PC-9 (cell line): ENCODE measurements at regions not wholly inside any gene's neighbourhood (a gene's known extent, or its start where the extent isn't known, plus 50 kb on each side); places are given as distances from the start of the nearest gene placed in this dataset.

Experiments used
- BruUV-seq: library from RNA; stranded (reverse); fragments of 400-500 nt; replicated peaks from 2 replicates; lab custom pipeline; 2021; lab: Mats Ljungman, UMichigan
- CTCF ChIA-PET: fragments of 300-600 bp; sonication (Branson Sonifier 250); formaldehyde crosslinking; loops from one replicate; lab custom pipeline; 2022; ENCODE audit warnings: antibody characterized with exemption; lab: Charles Lee
- POLR2A ChIA-PET: fragments of 300-600 bp; sonication (Branson Sonifier 250); formaldehyde crosslinking; loops from one replicate; lab custom pipeline; 2022; ENCODE audit warnings: antibody characterized with exemption; ENCODE audit not compliant: unreplicated experiment; lab: Charles Lee
- DNase-seq, 2 experiments: peaks; one replicate each; pipeline versions ENCODE4 v3.0.0 to v3.0.0-alpha.2; 2015 to 2022; ENCODE audit warnings: mixed read lengths in 1 of 2
- H2AFZ ChIP-seq: fragments of 200-600 bp; sonication (generic); 2 replicates; pipeline ENCODE4 v1.8.1; 2017; ENCODE audit warnings: antibody characterized with exemption
- H3F3A ChIP-seq: fragments of 200-600 bp; sonication (generic); 2 replicates; pipeline ENCODE4 v1.8.1; 2017; ENCODE audit warnings: antibody characterized with exemption, mild to moderate bottlenecking, low read depth; ENCODE audit not compliant: insufficient read depth
- H3K27ac ChIP-seq: fragments of 200-600 bp; sonication (generic); 2 replicates; pipeline ENCODE4 v1.6.1; 2016; ENCODE audit warnings: mixed run types
- H3K27me3 ChIP-seq: fragments of 200-600 bp; sonication (generic); 2 replicates; pipeline ENCODE4 v1.6.1; 2016; ENCODE audit warnings: low read depth, mixed run types; ENCODE audit not compliant: insufficient read depth
- H3K36me3 ChIP-seq: fragments of 200-600 bp; sonication (generic); 2 replicates; pipeline ENCODE4 v1.6.1; 2016; ENCODE audit warnings: low read depth, mixed run types
- H3K4me1 ChIP-seq: fragments of 200-600 bp; sonication (generic); replicated peaks from 2 replicates; pipeline ENCODE4 v1.6.1; 2016; ENCODE audit warnings: mixed run types; ENCODE audit not compliant: insufficient read depth
- H3K4me2 ChIP-seq: fragments of 200-600 bp; sonication (generic); 2 replicates; pipeline ENCODE4 v1.6.1; 2017; ENCODE audit warnings: mixed run types
- H3K4me3 ChIP-seq: fragments of 200-600 bp; sonication (generic); 2 replicates; pipeline ENCODE4 v1.6.1; 2016; ENCODE audit warnings: mixed run types
- H3K79me2 ChIP-seq: fragments of 200-600 bp; sonication (generic); 2 replicates; pipeline ENCODE4 v1.6.1; 2017; ENCODE audit warnings: low read depth, mixed run types
- H3K9me2 ChIP-seq: fragments of 200-600 bp; sonication (generic); 2 replicates; pipeline ENCODE4 v1.8.1; 2017; ENCODE audit warnings: mild to moderate bottlenecking; ENCODE audit not compliant: insufficient read depth
- H3K9me3 ChIP-seq: fragments of 200-600 bp; sonication (generic); 2 replicates; pipeline ENCODE4 v1.8.1; 2016; ENCODE audit warnings: low read depth; ENCODE audit not compliant: insufficient read depth
- H4K20me1 ChIP-seq: fragments of 200-600 bp; sonication (generic); 2 replicates; pipeline ENCODE4 v1.8.1; 2017; ENCODE audit not compliant: insufficient read depth
- EZH2 ChIP-seq: fragments of 200-600 bp; sonication (generic); IDR thresholded peaks from 2 replicates; pipeline ENCODE4 v1.8.0; 2017; ENCODE audit warnings: antibody characterized with exemption, low read depth
- intact Hi-C: fragments of 100-400 bp; cut with micrococcal nuclease; formaldehyde crosslinking; loops from one replicate; pipeline ENCODE4 v1.10.0; 2022; ENCODE audit not compliant: unreplicated experiment
- TF ChIP-seq, protein P1 (sequence below): fragments of 200-600 bp; sonication (generic); conservative IDR thresholded peaks from 2 replicates; pipeline ENCODE4 v1.6.1; 2017; ENCODE audit warnings: mixed run types, antibody characterized with exemption, mild to moderate bottlenecking, moderate library complexity

DNA sequence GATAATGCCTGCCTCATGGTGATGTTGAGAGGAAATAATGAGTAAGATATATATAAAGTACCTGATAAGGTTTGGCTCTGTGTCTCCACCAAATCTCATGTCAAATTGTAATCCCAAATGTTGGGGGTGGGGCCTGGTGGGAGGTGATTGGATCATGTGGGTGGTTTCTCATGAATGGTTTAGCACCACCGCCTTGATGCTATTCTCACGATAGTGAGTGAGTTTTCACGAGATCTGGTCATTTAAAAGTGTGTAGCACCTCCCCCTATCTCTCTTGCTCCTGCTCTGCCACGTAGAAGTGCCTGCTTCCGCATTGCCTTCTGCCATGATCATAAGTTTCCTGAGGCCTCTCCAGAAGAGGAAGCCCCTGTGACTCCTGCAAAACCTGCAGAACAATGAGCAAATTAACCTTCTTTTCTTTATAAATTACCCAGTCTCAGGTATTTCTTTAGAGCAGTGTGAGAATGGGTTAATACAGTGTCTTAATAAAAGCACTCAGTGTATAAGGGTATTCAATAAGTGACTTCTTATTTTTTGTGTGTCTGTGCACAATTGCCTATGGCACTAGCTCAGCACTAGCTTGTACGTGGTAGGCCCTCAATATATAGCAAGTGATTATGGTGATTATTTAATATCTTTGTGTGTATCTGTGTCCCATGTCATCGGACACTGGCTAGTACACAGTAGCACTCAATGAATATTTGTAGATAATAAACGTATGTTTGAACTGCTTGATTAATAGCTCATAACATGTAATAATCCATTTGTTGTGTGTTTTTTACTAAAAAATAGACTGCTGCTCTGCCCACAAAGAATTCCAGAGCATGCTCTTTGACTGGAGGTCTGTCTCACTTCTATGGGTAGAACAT lies 138.1 kb upstream of the LMNTD1 start:
- Histone ChIP-seq H3K27ac (no peak overlapping the region), H3K36me3 (no peaks in the 10 kb centered on the region), H3K4me1 (no peaks in the 10 kb centered on the region), H3F3A (no peaks in the 10 kb centered on the region), H3K79me2 (no peaks in the 10 kb centered on the region), H3K4me3 (no peak overlapping the region), H3K4me2 (no peak overlapping the region), H2AFZ (no peak overlapping the region), H3K27me3 (no peaks in the 10 kb centered on the region), H4K20me1 (no peaks in the 10 kb centered on the region), H3K9me2 (no peaks in the 10 kb centered on the region), H3K9me3 (no peaks in the 10 kb centered on the region)
- no peak for TF ChIP-seq EZH2
- TF ChIP-seq, protein P1, sequence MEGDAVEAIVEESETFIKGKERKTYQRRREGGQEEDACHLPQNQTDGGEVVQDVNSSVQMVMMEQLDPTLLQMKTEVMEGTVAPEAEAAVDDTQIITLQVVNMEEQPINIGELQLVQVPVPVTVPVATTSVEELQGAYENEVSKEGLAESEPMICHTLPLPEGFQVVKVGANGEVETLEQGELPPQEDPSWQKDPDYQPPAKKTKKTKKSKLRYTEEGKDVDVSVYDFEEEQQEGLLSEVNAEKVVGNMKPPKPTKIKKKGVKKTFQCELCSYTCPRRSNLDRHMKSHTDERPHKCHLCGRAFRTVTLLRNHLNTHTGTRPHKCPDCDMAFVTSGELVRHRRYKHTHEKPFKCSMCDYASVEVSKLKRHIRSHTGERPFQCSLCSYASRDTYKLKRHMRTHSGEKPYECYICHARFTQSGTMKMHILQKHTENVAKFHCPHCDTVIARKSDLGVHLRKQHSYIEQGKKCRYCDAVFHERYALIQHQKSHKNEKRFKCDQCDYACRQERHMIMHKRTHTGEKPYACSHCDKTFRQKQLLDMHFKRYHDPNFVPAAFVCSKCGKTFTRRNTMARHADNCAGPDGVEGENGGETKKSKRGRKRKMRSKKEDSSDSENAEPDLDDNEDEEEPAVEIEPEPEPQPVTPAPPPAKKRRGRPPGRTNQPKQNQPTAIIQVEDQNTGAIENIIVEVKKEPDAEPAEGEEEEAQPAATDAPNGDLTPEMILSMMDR = no peak
- intact Hi-C loops = no loop called here
- DNase-seq = no peak
- ChIA-PET POLR2A (no interaction called here), CTCF (no interaction called here)
- no TSS peak for BruUV-seq

DNA sequence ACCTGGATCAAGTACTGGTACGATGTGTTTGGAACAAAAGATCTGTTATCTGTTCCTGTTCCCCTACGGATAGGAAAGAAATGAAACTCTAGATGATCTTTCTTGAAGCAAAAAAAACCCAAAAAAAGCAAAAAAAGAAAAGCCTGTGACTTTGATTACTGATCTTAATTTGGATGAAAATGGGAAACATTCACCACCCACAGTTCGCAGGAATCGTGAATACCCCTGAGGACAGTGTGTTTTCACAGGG lies 138.7 kb upstream of the LMNTD1 start:
- no peak overlapping the region for H3K4me3 ChIP-seq
- POLR2A ChIA-PET = no interaction called here

DNA sequence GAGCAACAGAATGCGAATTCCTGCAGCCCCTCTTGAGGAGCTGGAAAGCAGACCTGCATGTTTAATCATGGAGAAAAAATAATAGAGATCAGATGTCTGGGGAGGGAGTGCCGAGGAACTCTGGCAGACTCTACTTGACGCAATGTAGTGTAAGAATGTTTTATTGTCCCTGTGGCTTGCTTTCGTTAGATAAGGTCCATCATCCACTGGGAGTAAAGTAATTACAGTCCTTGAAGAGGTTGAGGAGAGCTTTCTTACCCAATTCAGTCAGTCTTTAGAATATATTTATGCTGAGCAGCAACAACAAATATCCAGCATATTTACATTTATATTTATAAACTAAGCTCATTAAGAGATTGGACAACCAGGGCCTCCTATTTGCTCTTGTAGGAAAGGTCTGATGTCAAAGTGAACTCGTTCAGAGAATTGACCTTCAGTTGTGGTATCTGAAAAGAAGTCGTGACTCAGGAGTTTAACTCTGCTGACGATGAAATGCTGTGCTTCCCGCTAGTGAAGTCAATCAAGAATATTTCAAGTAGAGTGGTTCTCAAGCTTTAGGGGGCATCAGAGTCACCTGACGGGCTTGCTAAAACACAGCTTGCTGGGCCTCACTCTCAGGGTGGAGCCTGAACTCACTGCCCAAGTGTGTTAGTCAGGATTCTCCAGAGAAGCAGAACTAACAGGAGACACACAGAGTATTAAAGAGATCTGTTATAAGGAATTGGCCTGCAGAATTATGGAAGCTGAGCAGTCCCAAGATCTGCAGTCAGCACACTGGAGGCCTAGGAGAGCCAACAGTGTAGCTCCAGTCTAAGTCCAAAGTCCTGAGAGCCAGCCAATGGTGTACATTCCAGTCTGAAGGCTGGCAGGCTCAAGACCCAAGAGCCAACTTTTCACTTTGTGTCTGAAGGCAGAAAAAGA lies 139.3 kb upstream of the LMNTD1 start:
- no peaks in the 10 kb centered on the region for H3K4me1 ChIP-seq
- no peak overlapping the region for H2AFZ ChIP-seq
- H3K9me2 ChIP-seq = no peaks in the 10 kb centered on the region
- BruUV-seq = no TSS peak
- TF ChIP-seq, protein P1 = no peak
- TF ChIP-seq EZH2 = no peak
- H4K20me1 ChIP-seq = no peaks in the 10 kb centered on the region
- CTCF ChIA-PET = no interaction called here
- H3K27me3 ChIP-seq = no peaks in the 10 kb centered on the region
- no peak overlapping the region for H3K4me3 ChIP-seq
- POLR2A ChIA-PET = no interaction called here
- no peak overlapping the region for H3K4me2 ChIP-seq
- no peak for DNase-seq
- H3K36me3 ChIP-seq = no peaks in the 10 kb centered on the region
- H3K79me2 ChIP-seq = no peaks in the 10 kb centered on the region
- intact Hi-C loops = no loop called here
- H3K9me3 ChIP-seq = no peaks in the 10 kb centered on the region
- no peak overlapping the region for H3K27ac ChIP-seq
- H3F3A ChIP-seq = no peaks in the 10 kb centered on the region

More for the DNA sequence above, 138.7 kb upstream of the LMNTD1 start:
- Histone ChIP-seq H2AFZ (no peak overlapping the region), H3K9me2 (no peaks in the 10 kb centered on the region), H3F3A (no peaks in the 10 kb centered on the region), H3K4me2 (no peak overlapping the region), H3K27me3 (no peaks in the 10 kb centered on the region), H3K9me3 (no peaks in the 10 kb centered on the region), H3K4me1 (no peaks in the 10 kb centered on the region), H3K36me3 (no peaks in the 10 kb centered on the region), H4K20me1 (no peaks in the 10 kb centered on the region), H3K79me2 (no peaks in the 10 kb centered on the region), H3K27ac (no peak overlapping the region)
- TF ChIP-seq, protein P1 = no peak
- TF ChIP-seq EZH2 = no peak
- intact Hi-C loops = no loop called here
- no TSS peak for BruUV-seq
- DNase-seq = no peak
- CTCF ChIA-PET = no interaction called here
